ENCODE measurements at regions not wholly inside any gene's neighbourhood (a gene's known extent, or its start where the extent isn't known, plus 50 kb on each side); places are given as distances from the start of the nearest gene placed in this dataset.
"Not testable (repeated sequence)": the region's sequence is repeated elsewhere in the genome, so short reads cannot be mapped to it uniquely, and the experiment has no call there.

GRCh38 chr14:38605193-38606114 is 349.6 kb upstream of the CLEC14A start:
- TF ChIP-seq ZNF521 (tag by site-specific recombination; IDR thresholded peaks at IDR 0.05) (no peak), ZFP41 (tag by site-specific recombination; IDR thresholded peaks at IDR 0.05; ENCODE audit: borderline replicate concordance) (no peak), ZNF658 (tag by site-specific recombination; IDR thresholded peaks at IDR 0.05) (no peak), ZNF785 (tag by site-specific recombination; IDR thresholded peaks at IDR 0.05) (no peak), ZSCAN30 (tag by site-specific recombination; IDR thresholded peaks at IDR 0.05) (no peak), ZNF768 (tag by site-specific recombination; IDR thresholded peaks at IDR 0.05) (no peak), ZNF530 (tag by site-specific recombination; IDR thresholded peaks at IDR 0.05; ENCODE audit: low read depth) (no peak), ZNF692 (tag by site-specific recombination; IDR thresholded peaks at IDR 0.05) (no peak), ZNF549 (tag by site-specific recombination; IDR thresholded peaks at IDR 0.05) (no peak), ZSCAN23 (tag by site-specific recombination; IDR thresholded peaks at IDR 0.05) (no peak)
- Histone ChIP-seq H3K27ac (ENCODE audit: extremely low read depth, low read depth, low read length) (no peak overlapping the region), H3K36me3 (ENCODE audit: control insufficient read depth in 2 of 2, insufficient read depth in 1 of 2, low read length in 2 of 2) (no peaks in the 10 kb centered on the region), H3K9me3 (ENCODE audit: control insufficient read depth, insufficient read depth, low read depth, low read length) (no peaks in the 10 kb centered on the region), H3K4me3 (ENCODE audit: low read depth, low read length) (no peak overlapping the region), H3K4me1 (ENCODE audit: control insufficient read depth, insufficient read depth, low read length) (no peaks in the 10 kb centered on the region)
- ChIA-PET CTCF (interaction anchor here (0.9 to 1.0 kb wide), 3 partner anchors 11 to 17 kb away, joined by 3 to 4 read pairs (median 3); no protein-coding TSS in a partner anchor), POLR2A (no interaction called here)

- POLR2A ChIA-PET; H3K4me3 ChIP-seq (ENCODE audit: low read depth, low read length): not testable (repeated sequence)
- CTCF ChIA-PET, result interaction anchor here (0.5 kb wide), 1 partner anchor 200 kb away, joined by 3 read pairs; no protein-coding TSS in a partner anchor
Measured at GRCh38 chr14:38600572-38600971, 344.7 kb upstream of the CLEC14A start.

GRCh38 chr14:38593476-38593875 is 337.6 kb upstream of the CLEC14A start:
- CTCF ChIA-PET, result interaction anchor here (0.6 to 0.8 kb wide), 2 partner anchors 13 to 87 kb away, joined by 3 read pairs; no protein-coding TSS in a partner anchor
- no peak overlapping the region for H3K27ac ChIP-seq (ENCODE audit: extremely low read depth, low read depth, low read length)
- no peaks in the 10 kb centered on the region for H3K4me1 ChIP-seq (ENCODE audit: control insufficient read depth, insufficient read depth, low read length)
- H3K9me3 ChIP-seq (ENCODE audit: control insufficient read depth, insufficient read depth, low read depth, low read length), result no peaks in the 10 kb centered on the region
- H3K36me3 ChIP-seq (ENCODE audit: control insufficient read depth in 2 of 2, insufficient read depth in 1 of 2, low read length in 2 of 2), result no peaks in the 10 kb centered on the region
- TF ChIP-seq ZNF423 (tag by site-specific recombination; IDR thresholded peaks at IDR 0.05), result no peak
- POLR2A ChIA-PET, result no interaction called here
- no peak overlapping the region for H3K4me3 ChIP-seq (ENCODE audit: low read depth, low read length)

More at GRCh38 chr14:38600572-38600971, 344.7 kb upstream of the CLEC14A start:
- not testable (repeated sequence) for H3K4me1 ChIP-seq (ENCODE audit: control insufficient read depth, insufficient read depth, low read length); H3K27ac ChIP-seq (ENCODE audit: extremely low read depth, low read depth, low read length); H3K36me3 ChIP-seq (ENCODE audit: control insufficient read depth in 2 of 2, insufficient read depth in 1 of 2, low read length in 2 of 2); H3K9me3 ChIP-seq (ENCODE audit: control insufficient read depth, insufficient read depth, low read depth, low read length)

- CTCF ChIA-PET, result interaction anchor here (0.6 to 0.8 kb wide), 2 partner anchors 14 to 86 kb away, joined by 3 read pairs; no protein-coding TSS in a partner anchor
- H3K4me1 ChIP-seq (ENCODE audit: control insufficient read depth, insufficient read depth, low read length), result no peaks in the 10 kb centered on the region
- TF ChIP-seq HIC1 (tag by site-specific recombination; IDR thresholded peaks at IDR 0.05), result no peak
- TF ChIP-seq AEBP2 (tag by site-specific recombination; IDR thresholded peaks at IDR 0.05; ENCODE audit: borderline replicate concordance), result no peak
- no peak for TF ChIP-seq ZNF692 (tag by site-specific recombination; IDR thresholded peaks at IDR 0.05)
- no peak for TF ChIP-seq GLIS1 (tag by site-specific recombination; IDR thresholded peaks at IDR 0.05)
- TF ChIP-seq ZNF580 (tag by site-specific recombination; IDR thresholded peaks at IDR 0.05), result no peak
- TF ChIP-seq OVOL3 (tag by site-specific recombination; IDR thresholded peaks at IDR 0.05), result no peak
- no peak for TF ChIP-seq ZNF521 (tag by site-specific recombination; IDR thresholded peaks at IDR 0.05)
- TF ChIP-seq ZNF155 (tag by site-specific recombination; IDR thresholded peaks at IDR 0.05), result no peak
- no peak for TF ChIP-seq ZNF600 (tag by site-specific recombination; IDR thresholded peaks at IDR 0.05)
Measured at GRCh38 chr14:38592764-38593442, 337.0 kb upstream of the CLEC14A start.

More at GRCh38 chr14:38592764-38593442, 337.0 kb upstream of the CLEC14A start:
- H3K4me3 ChIP-seq (ENCODE audit: low read depth, low read length), result no peak overlapping the region
- POLR2A ChIA-PET, result no interaction called here
- H3K9me3 ChIP-seq (ENCODE audit: control insufficient read depth, insufficient read depth, low read depth, low read length), result no peaks in the 10 kb centered on the region
- no peaks in the 10 kb centered on the region for H3K36me3 ChIP-seq (ENCODE audit: control insufficient read depth in 2 of 2, insufficient read depth in 1 of 2, low read length in 2 of 2)
- no peak overlapping the region for H3K27ac ChIP-seq (ENCODE audit: extremely low read depth, low read depth, low read length)

All from HEK293 (cell line).